A549 (cell line): ENCODE measurements at regions not wholly inside any gene's neighbourhood (a gene's known extent, or its start where the extent isn't known, plus 50 kb on each side); places are given as distances from the start of the nearest gene placed in this dataset.

Experiments
- ATAC-seq, 2 experiments: fragments of 200-7000 bp in 1 of 2; fragments of >200 bp in 1 of 2; cut with Nextera tagmentation in 1 of 2; cut with Tn5 transposase in 1 of 2; 3 replicates each; pipeline versions ENCODE4 v1.8.0 to v1.9.1; 2018 to 2020; ENCODE audit warnings: mild to moderate bottlenecking in 1 of 2, moderate library complexity in 1 of 2
- CTCF ChIA-PET: fragments of 300-600 bp; sonication (Branson Sonifier 250); formaldehyde crosslinking; extraction: SDS; loops from one replicate; lab custom pipeline; 2021; ENCODE audit warnings: antibody characterized with exemption, inconsistent platforms; lab: Yijun Ruan, JAX
- POLR2A ChIA-PET: fragments of 350-600 bp; formaldehyde crosslinking; extraction: SDS; loops from one replicate; lab custom pipeline; 2021; ENCODE audit warnings: antibody characterized with exemption, inconsistent platforms; lab: Yijun Ruan, JAX
- DNase-seq, 2 experiments: peaks; one replicate each; pipeline versions ENCODE4 v3.0.0 to v3.0.0-alpha.2; 2011 to 2016; ENCODE audit warnings: low read depth in 1 of 2, low spot score in 1 of 2
- FAIRE-seq: peaks from 2 replicates; lab custom pipeline; 2011; peaks lifted over from hg19 to GRCh38; lab: Jason Lieb, UNC
- H3K27ac ChIP-seq, 2 experiments: fragments of >200 bp; sonication (Bioruptor Twin); formaldehyde crosslinking; 3 replicates each; pipeline ENCODE4 v1.5.1; 2016 to 2017
- H3K4me1 ChIP-seq: fragments of >200 bp; sonication (Bioruptor Twin); formaldehyde crosslinking; 3 replicates; pipeline ENCODE4 v1.6.1; 2016
- H3K4me2 ChIP-seq: fragments of >200 bp; sonication (Bioruptor Twin); formaldehyde crosslinking; 3 replicates; pipeline ENCODE4 v1.6.1; 2016
- H3K4me3 ChIP-seq: fragments of >200 bp; sonication (Bioruptor Twin); formaldehyde crosslinking; 3 replicates; pipeline ENCODE4 v1.5.1; 2016
- H3K9me3 ChIP-seq: fragments of >200 bp; sonication (Bioruptor Twin); formaldehyde crosslinking; 3 replicates; pipeline ENCODE4 v1.6.1; 2016
- ATOH8 ChIP-seq: fragments of 250-450 bp; sonication (Bioruptor Pico); IDR thresholded peaks from 2 replicates; pipeline ENCODE4 v1.5.0; 2020; ENCODE audit warnings: low read depth, mild to moderate bottlenecking, moderate library complexity
- BCL3 ChIP-seq: fragments of >200 bp; sonication (Bioruptor Twin); formaldehyde crosslinking; IDR thresholded peaks from 3 replicates; pipeline ENCODE4 v1.6.1; 2016
- CHD4 ChIP-seq: fragments of 200-600 bp; sonication (generic); IDR thresholded peaks from 2 replicates; pipeline ENCODE4 v1.6.1; 2016; ENCODE audit warnings: antibody characterized with exemption, mild to moderate bottlenecking, borderline replicate concordance
- EHMT2 ChIP-seq: fragments of 200-600 bp; sonication (generic); IDR thresholded peaks from 2 replicates; pipeline ENCODE4 v1.6.1; 2016; ENCODE audit warnings: antibody characterized with exemption, low read depth, mild to moderate bottlenecking, moderate library complexity
- FOXS1 ChIP-seq: fragments of 250-450 bp; sonication (Bioruptor Pico); IDR thresholded peaks from 2 replicates; pipeline ENCODE4 v1.5.0; 2020; ENCODE audit warnings: mild to moderate bottlenecking, moderate library complexity
- GATA3 ChIP-seq: IDR thresholded peaks from 2 replicates; pipeline ENCODE4 v1.6.1; 2012; ENCODE audit warnings: borderline replicate concordance
- HES2 ChIP-seq: fragments of >200 bp; sonication (Bioruptor Twin); formaldehyde crosslinking; IDR thresholded peaks from 2 replicates; pipeline ENCODE4 v1.6.1; 2016
- HEYL ChIP-seq: fragments of 250-450 bp; sonication (Bioruptor Pico); IDR thresholded peaks from 2 replicates; pipeline ENCODE4 v1.8.0; 2021; ENCODE audit warnings: mild to moderate bottlenecking, moderate library complexity
- HMGXB4 ChIP-seq: fragments of 250-450 bp; sonication (Bioruptor Pico); IDR thresholded peaks from 2 replicates; pipeline ENCODE4 v1.5.0; 2021; ENCODE audit warnings: mild to moderate bottlenecking, moderate library complexity, borderline replicate concordance
- HOXB13 ChIP-seq: fragments of 250-450 bp; sonication (Bioruptor Pico); IDR thresholded peaks from 2 replicates; pipeline ENCODE4 v1.5.0; 2020; ENCODE audit warnings: low read depth, mild to moderate bottlenecking, moderate library complexity
- MAFK ChIP-seq: fragments of 450-650 bp; IDR thresholded peaks from 2 replicates; pipeline ENCODE4 v1.6.1; 2014; ENCODE audit not compliant: partially characterized antibody
- MAX ChIP-seq: IDR thresholded peaks from 2 replicates; pipeline ENCODE4 v1.6.1; 2012
- MAZ ChIP-seq: fragments of 150-350 bp; IDR thresholded peaks from 2 replicates; pipeline ENCODE4 v1.6.1; 2014; ENCODE audit warnings: antibody characterized with exemption, low read depth, low read length, borderline replicate concordance
- MYC ChIP-seq: IDR thresholded peaks from 2 replicates; pipeline ENCODE4 v1.6.1; 2012; ENCODE audit warnings: mild to moderate bottlenecking, inconsistent platforms, low read length, improper control_type of control experiment, borderline replicate concordance
- NFE2L2 ChIP-seq: fragments of 150-350 bp; conservative IDR thresholded peaks from 2 replicates; pipeline ENCODE4 v1.6.1; 2014; ENCODE audit warnings: low read length
- PBX3 ChIP-seq: IDR thresholded peaks from 2 replicates; pipeline ENCODE4 v1.6.1; 2012
- POLR2AphosphoS2 ChIP-seq: conservative IDR thresholded peaks from 2 replicates; pipeline ENCODE4 v1.6.1; 2012; ENCODE audit warnings: low read length, improper control_type of control experiment, inconsistent platforms
- RARB ChIP-seq: fragments of 250-450 bp; sonication (Bioruptor Pico); IDR thresholded peaks from 2 replicates; pipeline ENCODE4 v1.8.0; 2021; ENCODE audit warnings: mild to moderate bottlenecking, moderate library complexity
- RFX5 ChIP-seq: fragments of 450-650 bp; IDR thresholded peaks from 2 replicates; pipeline ENCODE4 v1.7.1; 2014; ENCODE audit warnings: antibody characterized with exemption, mild to moderate bottlenecking, moderate library complexity
- SREBF2 ChIP-seq: fragments of 450-650 bp; IDR thresholded peaks from 2 replicates; pipeline ENCODE4 v1.6.1; 2014; ENCODE audit warnings: mild to moderate bottlenecking, moderate library complexity
- USF2 ChIP-seq: fragments of 450-650 bp; IDR thresholded peaks from 2 replicates; pipeline ENCODE4 v1.6.1; 2014; ENCODE audit warnings: antibody characterized with exemption
- ZFP36 ChIP-seq: fragments of 450-650 bp; IDR thresholded peaks from 2 replicates; pipeline ENCODE4 v1.6.1; 2014; ENCODE audit warnings: borderline replicate concordance; ENCODE audit not compliant: partially characterized antibody
- WGBS: methylation state at CpG from one replicate; pipeline ENCODE4 v1.1.6; 2017; ENCODE audit errors: missing lambda C conversion rate; 5-methylcytosine and 5-hydroxymethylcytosine counted together

GRCh38 chr11:101362643-101363042, 221.2 kb downstream of the TRPC6 start:
- Histone ChIP-seq H3K9me3 (no peaks in the 10 kb centered on the region), H3K27ac (no peak overlapping the region), H3K4me3 (no peak overlapping the region), H3K4me2 (no peak overlapping the region), H3K4me1 (no peaks in the 10 kb centered on the region)
- WGBS: 19% methylated on average over 3 of the region's 3 CpGs
- DNase-seq (no peak), ATAC-seq (no peak), FAIRE-seq (no peak)
- ChIA-PET CTCF (no interaction called here), POLR2A (no interaction called here)
- TF ChIP-seq HES2 (no peak), MAFK (peak; percentile 89), HEYL (CRISPR knock-in tag) (no peak), NFE2L2 (peak; percentile 72), RFX5 (no peak), CHD4 (no peak), MAZ (no peak), POLR2AphosphoS2 (no peak), MAX (no peak), HOXB13 (CRISPR knock-in tag) (no peak)

GRCh38 chr11:101357771-101358170, 226.0 kb downstream of the TRPC6 start:
- POLR2A ChIA-PET: no interaction called here
- no peak overlapping the region for H3K27ac ChIP-seq
- no peaks in the 10 kb centered on the region for H3K9me3 ChIP-seq
- FAIRE-seq (no peak), DNase-seq (no peak), ATAC-seq (no peak)
- TF ChIP-seq HMGXB4 (CRISPR knock-in tag) (no peak), MYC (no peak), EHMT2 (no peak), POLR2AphosphoS2 (no peak), HEYL (CRISPR knock-in tag) (no peak), SREBF2 (no peak), FOXS1 (CRISPR knock-in tag) (no peak), ZFP36 (no peak), PBX3 (no peak), MAX (no peak), USF2 (no peak)
- CTCF ChIA-PET: no interaction called here
- WGBS: 0% methylated on average over 1 of the region's 1 CpG
- no peaks in the 10 kb centered on the region for H3K4me1 ChIP-seq
- H3K4me2 ChIP-seq: no peak overlapping the region
- no peak overlapping the region for H3K4me3 ChIP-seq

GRCh38 chr11:101354801-101355200, 225.2 kb upstream of the PGR start:
- ATAC-seq: no peak
- TF ChIP-seq ATOH8 (CRISPR knock-in tag) (no peak), BCL3 (no peak), PBX3 (no peak), HMGXB4 (CRISPR knock-in tag) (no peak), GATA3 (no peak), USF2 (no peak), HEYL (CRISPR knock-in tag) (no peak), EHMT2 (no peak), RARB (CRISPR knock-in tag) (no peak)
- TF ChIP-seq, all 56 proteins: peak for 0
- DNase-seq (no peak), FAIRE-seq (no peak)
- POLR2A ChIA-PET: no interaction called here
- 50% methylated on average over 4 of the region's 4 CpGs for WGBS
- no peak overlapping the region for H3K27ac ChIP-seq
- no peak overlapping the region for H3K4me3 ChIP-seq
- CTCF ChIA-PET: no interaction called here
- H3K9me3 ChIP-seq: no peaks in the 10 kb centered on the region
- H3K4me2 ChIP-seq: no peak overlapping the region
- no peaks in the 10 kb centered on the region for H3K4me1 ChIP-seq
